Vagina (tissue), 2 donors: ENCODE measurements at regions not wholly inside any gene's neighbourhood (a gene's known extent, or its start where the extent isn't known, plus 50 kb on each side); places are given as distances from the start of the nearest gene placed in this dataset.

ENCODE experiments used
- DNase-seq, 2 donors: peaks; one replicate each; pipeline ENCODE4 v3.0.0-alpha.2; 2017; ENCODE audit errors: extremely low spot score in 2 of 2
- H3K27ac ChIP-seq: fragments of 200-600 bp; sonication (generic); one replicate; pipeline ENCODE4 v1.5.1; 2019
- H3K27me3 ChIP-seq: fragments of 200-600 bp; sonication (generic); one replicate; pipeline ENCODE4 v1.5.1; 2019
- H3K36me3 ChIP-seq, 2 donors: fragments of 200-600 bp; sonication (generic); one replicate each; pipeline ENCODE4 v1.5.1; 2017 to 2019
- H3K4me1 ChIP-seq: fragments of 200-600 bp; sonication (generic); one replicate; pipeline ENCODE4 v1.5.1; 2019
- H3K4me3 ChIP-seq, 2 donors: fragments of 200-600 bp; sonication (generic); 1 replicate in 1 of 2; 2 replicates in 1 of 2; pipeline ENCODE4 v1.5.1; 2016 to 2019
- H3K9me3 ChIP-seq: fragments of 200-600 bp; sonication (generic); one replicate; pipeline ENCODE4 v1.5.1; 2019
- POLR2A ChIP-seq, 2 donors: fragments of 450-650 bp; IDR thresholded peaks; one replicate each; pipeline ENCODE4 v1.6.1; 2017; ENCODE audit warnings: antibody characterized with exemption in 2 of 2, mild to moderate bottlenecking in 2 of 2, moderate library complexity in 2 of 2
- POLR2AphosphoS5 ChIP-seq, 2 donors: sonication (generic); formaldehyde crosslinking; IDR thresholded peaks; one replicate each; pipeline ENCODE4 v1.9.0; 2017; ENCODE audit warnings: antibody characterized with exemption in 2 of 2, mild to moderate bottlenecking in 2 of 2, low read depth in 1 of 2; ENCODE audit not compliant: insufficient read depth in 1 of 2
- intact Hi-C: fragments of 100-400 bp; cut with DNase I; formaldehyde crosslinking; loops from one replicate; pipeline ENCODE4 v1.15.1; 2023
- TF ChIP-seq, protein P1 (sequence below), 3 experiments: fragments of 450-650 bp in 2 of 3; fragments of 200-600 bp in 1 of 3; sonication (generic) in 1 of 3; IDR thresholded peaks; one replicate each; pipeline ENCODE4 v1.5.1; 2017 to 2019; ENCODE audit warnings: antibody characterized with exemption in 3 of 3, mild to moderate bottlenecking in 2 of 3, moderate library complexity in 2 of 3

DNA sequence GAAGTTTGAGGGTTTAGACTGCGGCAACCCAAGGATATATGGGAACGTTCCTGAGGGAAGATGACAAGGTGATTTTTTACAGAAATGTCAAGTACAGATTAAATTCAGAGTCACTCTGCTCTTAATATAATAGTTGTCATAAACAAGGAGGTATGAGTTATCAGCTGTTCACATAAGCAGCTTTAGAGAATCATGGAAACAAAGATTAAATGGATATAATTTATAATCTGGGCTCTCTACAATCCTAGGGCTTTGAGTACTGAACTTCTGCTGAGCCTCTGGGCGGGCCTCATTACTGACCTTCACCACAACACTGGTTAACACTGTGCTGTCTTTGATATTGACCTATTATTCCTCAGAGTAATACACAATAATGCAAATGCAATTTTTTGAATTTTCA, 577.8 kb downstream of the RPS29 start:
- Histone ChIP-seq H3K4me1 (no peaks in the 10 kb centered on the region), H3K27ac (no peak overlapping the region), H3K9me3 (no peaks in the 10 kb centered on the region), H3K36me3 (no peaks in the 10 kb centered on the region), H3K4me3 (no peak overlapping the region), H3K27me3 (no peaks in the 10 kb centered on the region)
- TF ChIP-seq POLR2AphosphoS5 (IDR thresholded peaks at IDR 0.05; ENCODE audit: insufficient read depth in 1 of 2, low read depth in 1 of 2) (no peak), POLR2A (IDR thresholded peaks at IDR 0.05) (no peak)
- TF ChIP-seq, protein P1, sequence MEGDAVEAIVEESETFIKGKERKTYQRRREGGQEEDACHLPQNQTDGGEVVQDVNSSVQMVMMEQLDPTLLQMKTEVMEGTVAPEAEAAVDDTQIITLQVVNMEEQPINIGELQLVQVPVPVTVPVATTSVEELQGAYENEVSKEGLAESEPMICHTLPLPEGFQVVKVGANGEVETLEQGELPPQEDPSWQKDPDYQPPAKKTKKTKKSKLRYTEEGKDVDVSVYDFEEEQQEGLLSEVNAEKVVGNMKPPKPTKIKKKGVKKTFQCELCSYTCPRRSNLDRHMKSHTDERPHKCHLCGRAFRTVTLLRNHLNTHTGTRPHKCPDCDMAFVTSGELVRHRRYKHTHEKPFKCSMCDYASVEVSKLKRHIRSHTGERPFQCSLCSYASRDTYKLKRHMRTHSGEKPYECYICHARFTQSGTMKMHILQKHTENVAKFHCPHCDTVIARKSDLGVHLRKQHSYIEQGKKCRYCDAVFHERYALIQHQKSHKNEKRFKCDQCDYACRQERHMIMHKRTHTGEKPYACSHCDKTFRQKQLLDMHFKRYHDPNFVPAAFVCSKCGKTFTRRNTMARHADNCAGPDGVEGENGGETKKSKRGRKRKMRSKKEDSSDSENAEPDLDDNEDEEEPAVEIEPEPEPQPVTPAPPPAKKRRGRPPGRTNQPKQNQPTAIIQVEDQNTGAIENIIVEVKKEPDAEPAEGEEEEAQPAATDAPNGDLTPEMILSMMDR (IDR thresholded peaks at IDR 0.05), result no peak
- DNase-seq, result no peak
- intact Hi-C loops, result no loop called here

DNA sequence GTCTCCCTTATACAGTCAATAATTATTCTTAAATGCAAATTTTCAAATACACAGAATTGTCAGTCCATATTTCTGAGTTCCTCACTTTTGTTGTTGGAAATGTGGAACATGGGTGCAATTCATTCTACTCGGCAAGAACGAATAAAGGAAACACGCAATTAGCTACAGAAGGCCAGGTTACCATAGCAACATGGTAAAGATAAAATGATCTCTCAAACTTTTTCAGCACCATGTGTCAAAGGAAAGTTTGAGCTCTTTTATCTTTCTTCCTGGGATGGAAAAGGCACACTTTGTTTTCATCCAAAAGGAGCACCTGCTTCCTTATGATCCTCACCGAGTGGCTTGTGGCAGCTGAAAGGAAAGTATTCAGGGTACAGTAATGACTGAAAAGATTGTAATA, 595.0 kb downstream of the RPS29 start:
- no peaks in the 10 kb centered on the region for H3K36me3 ChIP-seq
- H3K27me3 ChIP-seq, result no peaks in the 10 kb centered on the region
- TF ChIP-seq POLR2A (IDR thresholded peaks at IDR 0.05) (no peak), POLR2AphosphoS5 (IDR thresholded peaks at IDR 0.05; ENCODE audit: insufficient read depth in 1 of 2, low read depth in 1 of 2) (no peak)
- TF ChIP-seq, protein P1 (IDR thresholded peaks at IDR 0.05), result no peak
- DNase-seq, result no peak
- H3K9me3 ChIP-seq, result no peaks in the 10 kb centered on the region
- no peak overlapping the region for H3K4me3 ChIP-seq
- intact Hi-C loops, result no loop called here
- no peaks in the 10 kb centered on the region for H3K4me1 ChIP-seq
- H3K27ac ChIP-seq, result no peak overlapping the region

DNA sequence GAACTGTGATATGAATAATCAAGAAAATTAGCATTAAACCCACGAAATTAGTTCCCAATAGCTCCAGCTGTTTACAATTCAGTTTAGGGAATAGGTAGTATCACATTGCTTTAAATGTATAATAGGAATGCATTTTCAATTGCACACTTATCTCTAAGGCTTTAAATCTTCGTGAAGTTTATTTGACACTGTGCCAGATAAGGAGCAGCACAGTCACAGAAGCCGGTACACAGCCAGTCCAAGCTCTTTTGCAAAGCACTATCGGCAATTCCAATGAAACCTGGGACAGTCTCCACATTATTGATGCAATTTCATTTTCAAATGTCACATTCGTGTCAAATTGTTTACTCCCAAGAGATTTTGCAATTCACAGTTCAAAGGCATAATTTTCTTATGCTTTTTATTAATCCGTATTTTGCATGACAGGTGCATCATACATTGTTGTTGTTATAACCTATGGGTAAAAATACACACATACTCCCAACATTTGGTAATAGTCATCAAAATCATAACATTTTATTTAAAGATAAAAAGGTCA, 602.8 kb downstream of the RPS29 start:
- no peak overlapping the region for H3K27ac ChIP-seq
- H3K36me3 ChIP-seq, result no peaks in the 10 kb centered on the region
- H3K27me3 ChIP-seq, result no peaks in the 10 kb centered on the region
- TF ChIP-seq POLR2AphosphoS5 (IDR thresholded peaks at IDR 0.05; ENCODE audit: insufficient read depth in 1 of 2, low read depth in 1 of 2) (no peak), POLR2A (IDR thresholded peaks at IDR 0.05) (no peak)
- TF ChIP-seq, protein P1 (IDR thresholded peaks at IDR 0.05), result no peak
- H3K9me3 ChIP-seq, result no peaks in the 10 kb centered on the region
- no peaks in the 10 kb centered on the region for H3K4me1 ChIP-seq
- no peak overlapping the region for H3K4me3 ChIP-seq
- DNase-seq, result no peak
- intact Hi-C loops, result no loop called here

DNA sequence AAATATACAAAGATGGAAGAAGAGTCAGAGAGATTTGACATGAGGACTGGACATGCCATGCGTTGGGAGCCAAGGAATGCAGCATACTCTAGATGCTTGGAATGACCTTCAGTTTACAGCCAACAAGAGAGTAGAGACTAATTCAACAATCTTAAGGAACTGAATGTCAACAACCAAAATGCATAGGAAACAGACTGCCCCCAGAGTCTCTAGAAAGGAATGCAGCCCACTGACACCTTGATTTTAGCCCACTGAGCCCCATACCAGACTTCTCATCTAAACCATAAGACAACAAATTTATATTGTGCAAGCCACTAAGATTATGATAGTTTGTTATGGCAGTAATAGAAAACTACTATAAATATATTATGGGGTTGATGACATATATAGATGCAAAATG, 611.2 kb downstream of the RPS29 start:
- Histone ChIP-seq H3K9me3 (no peaks in the 10 kb centered on the region), H3K4me3 (no peak overlapping the region), H3K36me3 (no peaks in the 10 kb centered on the region), H3K27ac (no peak overlapping the region), H3K4me1 (no peaks in the 10 kb centered on the region), H3K27me3 (no peaks in the 10 kb centered on the region)
- DNase-seq, result no peak
- TF ChIP-seq, protein P1 (IDR thresholded peaks at IDR 0.05), result no peak
- no peak for TF ChIP-seq POLR2A (IDR thresholded peaks at IDR 0.05)
- intact Hi-C loops, result no loop called here

DNA sequence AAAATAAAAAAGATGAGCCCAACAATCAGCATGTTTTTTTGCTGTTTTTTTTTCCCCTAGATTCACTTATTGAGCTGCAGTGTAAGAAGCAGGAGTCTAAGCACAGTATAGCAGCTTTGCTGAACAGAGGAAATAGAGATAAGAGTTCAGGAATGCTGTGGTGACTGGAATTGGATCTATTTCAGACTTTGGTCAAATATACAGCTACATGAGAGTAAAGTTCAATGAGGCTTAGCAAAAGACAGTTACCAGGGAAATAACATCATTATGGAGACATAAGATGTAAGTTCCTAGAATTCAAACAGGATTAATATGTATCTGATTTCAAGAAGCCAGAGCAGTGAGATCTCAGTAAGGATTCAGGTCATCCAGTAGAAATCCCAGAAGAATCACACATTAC, 613.0 kb downstream of the RPS29 start:
- Histone ChIP-seq H3K9me3 (no peaks in the 10 kb centered on the region), H3K27me3 (no peaks in the 10 kb centered on the region), H3K4me3 (no peak overlapping the region), H3K27ac (no peak overlapping the region), H3K4me1 (no peaks in the 10 kb centered on the region), H3K36me3 (no peaks in the 10 kb centered on the region)
- TF ChIP-seq POLR2A (IDR thresholded peaks at IDR 0.05) (no peak), POLR2AphosphoS5 (IDR thresholded peaks at IDR 0.05; ENCODE audit: insufficient read depth in 1 of 2, low read depth in 1 of 2) (no peak)
- TF ChIP-seq, protein P1 (IDR thresholded peaks at IDR 0.05), result no peak
- DNase-seq, result no peak
- intact Hi-C loops, result no loop called here
